Rectal smooth muscle tissue (tissue), 1 donor: ENCODE measurements at regions not wholly inside any gene's neighbourhood (a gene's known extent, or its start where the extent isn't known, plus 50 kb on each side); places are given as distances from the start of the nearest gene placed in this dataset.

Source experiments
- H3K27ac ChIP-seq: one replicate; pipeline ENCODE4 v1.7.0; 2013; ENCODE audit warnings: low read depth, low read length, inconsistent platforms
- H3K27me3 ChIP-seq: one replicate; pipeline ENCODE4 v1.7.0; 2013; ENCODE audit warnings: low read length; ENCODE audit not compliant: control insufficient read depth, insufficient read depth
- H3K36me3 ChIP-seq: one replicate; pipeline ENCODE4 v1.7.0; 2013; ENCODE audit warnings: low read length; ENCODE audit not compliant: control insufficient read depth, insufficient read depth
- H3K4me1 ChIP-seq: one replicate; pipeline ENCODE4 v1.7.0; 2013; ENCODE audit warnings: low read length; ENCODE audit not compliant: control insufficient read depth, insufficient read depth
- H3K4me3 ChIP-seq: one replicate; pipeline ENCODE4 v1.7.0; 2013; ENCODE audit warnings: low read length
- H3K9ac ChIP-seq: one replicate; pipeline ENCODE4 v1.7.0; 2013; ENCODE audit warnings: low read length

DNA sequence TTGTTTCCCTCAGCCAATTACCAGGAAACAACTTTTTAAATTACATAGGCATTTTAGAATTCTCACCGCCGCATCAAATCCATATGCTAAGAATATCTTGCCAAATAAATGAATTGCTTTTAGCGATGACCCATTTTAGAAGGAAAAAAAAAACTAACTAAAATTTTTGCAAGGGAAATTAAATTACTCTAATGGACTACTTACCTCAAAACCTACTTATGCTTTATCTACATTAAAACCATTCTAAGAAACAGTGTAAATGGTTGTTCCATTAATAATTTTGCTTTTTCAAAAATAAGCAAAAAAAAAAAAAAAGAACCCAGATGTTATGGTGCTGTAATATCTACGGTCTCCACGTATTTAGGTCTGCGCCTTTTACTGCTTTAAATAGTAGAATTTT, 73.5 kb upstream of the CCDC150 start:
- H3K36me3 ChIP-seq = no peaks in the 10 kb centered on the region
- H3K4me3 ChIP-seq = no peak overlapping the region

DNA sequence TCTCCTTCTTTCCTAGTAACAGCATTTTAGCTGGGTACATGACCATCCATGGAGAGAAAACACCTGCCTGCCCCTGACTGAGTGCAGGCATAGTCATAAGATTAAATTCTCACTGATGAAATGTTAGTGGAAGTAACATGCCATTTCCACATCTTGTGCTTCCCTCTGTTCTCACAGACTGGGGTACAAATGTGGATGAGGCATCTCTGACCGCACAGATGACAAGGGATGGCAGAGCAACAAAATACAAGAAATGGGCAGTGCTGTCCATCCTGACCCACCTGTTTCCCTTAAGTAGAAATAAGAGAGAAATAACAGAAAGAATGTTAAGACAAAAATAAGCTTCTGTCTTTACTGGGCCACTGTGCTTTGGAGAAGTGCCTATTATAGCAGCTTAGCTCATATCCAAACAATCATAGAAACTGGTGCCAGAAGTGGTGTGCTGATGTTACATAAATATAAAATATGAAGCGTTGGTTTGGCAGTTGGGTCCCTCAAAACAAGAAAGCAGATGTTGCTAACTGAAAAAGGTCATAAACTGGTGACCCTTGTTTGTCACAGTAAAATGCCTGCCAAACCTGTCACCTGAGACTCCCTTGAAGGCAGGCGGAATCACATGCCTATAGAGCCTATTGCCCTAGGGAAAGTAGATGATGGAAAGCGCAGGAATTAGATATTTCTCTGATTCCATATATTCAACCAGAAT, 72.4 kb upstream of the CCDC150 start:
- H3K27me3 ChIP-seq = no peaks in the 10 kb centered on the region
- no peaks in the 10 kb centered on the region for H3K4me1 ChIP-seq
- H3K36me3 ChIP-seq = no peaks in the 10 kb centered on the region
- no peak overlapping the region for H3K4me3 ChIP-seq
- no peak overlapping the region for H3K27ac ChIP-seq
- H3K9ac ChIP-seq = no peak overlapping the region

More for the DNA sequence above, 73.5 kb upstream of the CCDC150 start:
- Histone ChIP-seq H3K4me1 (no peaks in the 10 kb centered on the region), H3K27me3 (no peaks in the 10 kb centered on the region), H3K9ac (no peak overlapping the region), H3K27ac (no peak overlapping the region)

DNA sequence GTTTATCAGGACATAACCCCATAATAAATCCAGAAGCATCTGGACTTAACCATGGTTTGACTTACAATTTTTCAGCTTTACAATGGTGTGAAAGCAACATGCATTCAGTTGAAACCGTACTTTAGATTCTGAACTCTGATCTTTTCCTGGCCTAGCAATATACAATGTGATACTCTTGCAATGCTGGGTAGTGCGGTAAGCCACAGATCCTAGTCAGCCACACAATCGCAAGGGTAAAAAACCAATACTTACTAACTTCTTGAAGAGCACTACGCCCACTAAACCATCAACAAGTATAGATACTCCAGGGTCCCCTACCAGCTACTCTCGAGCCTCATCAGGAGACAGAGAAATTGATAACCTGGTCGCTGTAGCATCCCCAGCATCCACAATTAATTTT, 71.0 kb upstream of the CCDC150 start:
- H3K9ac ChIP-seq = no peak overlapping the region
- no peaks in the 10 kb centered on the region for H3K36me3 ChIP-seq
- no peak overlapping the region for H3K4me3 ChIP-seq

DNA sequence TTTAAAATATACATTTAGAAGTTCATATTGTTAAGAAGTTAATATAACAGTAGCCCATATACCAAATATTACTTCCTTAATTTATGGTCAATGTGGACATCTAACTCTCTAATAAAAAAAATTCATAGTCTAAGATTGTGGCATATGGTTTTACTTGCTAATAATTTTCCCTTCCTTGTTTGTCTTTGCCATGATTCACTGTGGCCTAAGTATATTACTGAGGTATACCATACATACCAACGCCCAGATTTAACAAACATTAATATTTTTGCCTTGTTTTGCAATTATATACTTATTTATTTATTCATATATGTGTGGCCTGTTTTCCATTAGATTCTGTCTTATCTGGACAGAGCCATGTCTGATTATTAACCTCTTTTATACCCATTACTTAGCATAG, 54.6 kb upstream of the CCDC150 start:
- Histone ChIP-seq H3K36me3 (no peaks in the 10 kb centered on the region), H3K27me3 (no peaks in the 10 kb centered on the region), H3K27ac (no peak overlapping the region), H3K9ac (no peak overlapping the region), H3K4me3 (no peak overlapping the region), H3K4me1 (no peaks in the 10 kb centered on the region)

More for the DNA sequence above, 71.0 kb upstream of the CCDC150 start:
- no peaks in the 10 kb centered on the region for H3K4me1 ChIP-seq
- H3K27ac ChIP-seq = no peak overlapping the region
- H3K27me3 ChIP-seq = no peaks in the 10 kb centered on the region

DNA sequence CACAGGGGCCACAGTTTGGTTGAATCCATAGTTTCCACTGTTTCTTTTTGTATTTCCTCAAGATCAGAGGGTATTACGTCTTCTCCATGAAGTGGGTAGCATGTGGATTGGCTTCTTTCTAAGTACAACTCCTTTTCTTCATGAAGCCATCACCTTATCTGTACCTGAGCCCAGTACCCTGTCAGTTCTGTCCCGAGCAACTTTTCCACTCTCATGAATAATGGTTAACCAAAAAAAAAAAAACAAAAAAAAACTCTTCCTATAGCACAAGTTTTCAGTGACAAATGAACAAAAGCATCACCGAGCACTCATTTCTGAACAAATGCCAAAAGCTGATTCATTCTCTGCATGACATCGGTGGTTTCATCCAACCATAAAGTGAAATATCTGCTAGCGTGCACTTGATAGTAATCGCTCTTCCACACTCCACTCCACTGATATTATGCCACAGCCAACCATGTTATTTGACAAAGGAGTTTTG, 53.0 kb upstream of the CCDC150 start:
- Histone ChIP-seq H3K27ac (no peak overlapping the region), H3K36me3 (no peaks in the 10 kb centered on the region), H3K27me3 (no peaks in the 10 kb centered on the region), H3K9ac (no peak overlapping the region), H3K4me1 (no peaks in the 10 kb centered on the region), H3K4me3 (no peak overlapping the region)

DNA sequence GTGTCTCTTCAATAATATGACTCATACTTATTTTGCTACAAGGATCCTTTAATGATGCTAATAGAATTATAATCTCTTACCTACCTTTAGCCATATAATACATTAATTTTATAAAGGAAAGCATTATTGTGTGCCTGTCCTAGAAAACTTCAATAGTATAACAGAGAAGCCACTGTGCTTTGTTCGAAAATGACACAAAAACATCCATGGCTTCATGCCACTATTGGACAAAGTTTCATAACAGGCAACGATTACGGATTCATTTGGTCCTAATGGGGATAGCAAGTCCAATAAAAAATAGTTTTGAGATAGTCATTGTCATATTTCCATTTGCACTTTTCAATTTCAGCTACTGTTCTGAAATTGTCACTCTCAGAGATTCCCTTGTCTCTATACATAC, 52.5 kb upstream of the CCDC150 start:
- Histone ChIP-seq H3K4me1 (no peaks in the 10 kb centered on the region), H3K27me3 (no peaks in the 10 kb centered on the region), H3K36me3 (no peaks in the 10 kb centered on the region), H3K4me3 (no peak overlapping the region), H3K9ac (no peak overlapping the region), H3K27ac (no peak overlapping the region)

DNA sequence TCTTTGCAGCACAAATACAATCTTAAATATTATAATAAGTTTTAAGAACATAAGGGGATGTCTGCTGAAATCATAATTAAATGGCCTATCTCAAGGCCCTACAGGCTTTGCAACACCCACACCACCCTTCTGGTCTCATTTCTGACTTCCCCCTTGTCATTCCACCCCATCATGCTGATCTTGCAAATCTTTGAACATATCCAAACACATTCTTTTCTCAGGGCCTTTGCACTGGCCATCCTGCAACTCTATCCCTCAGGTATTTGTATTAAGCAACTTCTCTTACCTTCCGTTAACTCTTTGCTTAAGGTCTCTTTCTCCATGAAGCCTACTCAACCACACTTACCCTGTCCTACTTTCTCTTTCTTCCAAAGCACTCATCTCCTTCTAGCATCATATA, 51.8 kb upstream of the CCDC150 start:
- Histone ChIP-seq H3K27me3 (no peaks in the 10 kb centered on the region), H3K4me3 (no peak overlapping the region), H3K27ac (no peak overlapping the region), H3K9ac (no peak overlapping the region), H3K4me1 (no peaks in the 10 kb centered on the region), H3K36me3 (no peaks in the 10 kb centered on the region)

DNA sequence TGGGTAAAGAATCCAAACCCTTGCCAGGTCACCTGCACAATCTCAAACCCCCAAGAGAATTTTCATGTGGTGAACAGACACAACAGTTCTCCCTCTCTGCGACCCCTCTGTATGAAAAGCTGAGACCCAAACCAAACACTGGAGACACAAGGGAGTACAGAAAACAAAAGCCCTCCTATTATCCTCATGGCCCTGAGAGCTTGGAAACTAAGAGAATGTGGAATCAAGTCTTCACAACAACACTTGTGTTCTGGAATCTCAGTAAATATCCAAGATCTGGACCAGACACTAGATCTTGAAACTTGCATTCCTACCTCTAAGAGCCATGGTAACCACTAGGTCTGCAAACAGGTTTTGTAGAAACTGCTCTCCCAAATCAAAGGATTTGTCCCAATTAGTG, 50.1 kb upstream of the CCDC150 start:
- H3K4me3 ChIP-seq = no peak overlapping the region
- H3K9ac ChIP-seq = no peak overlapping the region
- peaks cover 2% of the 10 kb centered on the region for H3K27me3 ChIP-seq
- no peak overlapping the region for H3K27ac ChIP-seq
- H3K36me3 ChIP-seq = no peaks in the 10 kb centered on the region
- H3K4me1 ChIP-seq = no peaks in the 10 kb centered on the region
